GM12892 (cell line): ENCODE measurements at regions not wholly inside any gene's neighbourhood (a gene's known extent, or its start where the extent isn't known, plus 50 kb on each side); places are given as distances from the start of the nearest gene placed in this dataset.

Source experiments
- POLR2A ChIP-seq: IDR thresholded peaks from 2 replicates; pipeline ENCODE4 v1.6.1; 2011; ENCODE audit warnings: low read depth, low read length, control low read depth
- POLR2AphosphoS5 ChIP-seq: IDR thresholded peaks from 2 replicates; pipeline ENCODE4 v1.6.1; 2011; ENCODE audit warnings: low read depth, low read length, control low read depth
- TAF1 ChIP-seq: IDR thresholded peaks from 2 replicates; pipeline ENCODE4 v1.6.1; 2011; ENCODE audit warnings: low read depth, mild to moderate bottlenecking, control low read depth, low read length, borderline replicate concordance

- no peak for TF ChIP-seq POLR2AphosphoS5
- TF ChIP-seq POLR2A = no peak
- no peak for TF ChIP-seq TAF1
These were observed 224.5 kb upstream of the HDAC4 start for GRCh38 chr2:239625156-239625845.
